T-helper 2 cell treated with Interferon-gamma antibody and Interleukin-4, amounts not matched to agents 5 μg/mL and 100 μg/mL, for 36 hours (primary cell): ENCODE measurements at regions not wholly inside any gene's neighbourhood (a gene's known extent, or its start where the extent isn't known, plus 50 kb on each side); places are given as distances from the start of the nearest gene placed in this dataset.

Experiments used
- DNase-seq: peaks from one replicate; pipeline ENCODE4 v3.0.0; 2021; ENCODE audit warnings: low spot score
- H3K27ac Mint-ChIP-seq: one replicate; pipeline ENCODE4 v1.8.0; 2021; ENCODE audit warnings: mild to moderate bottlenecking, mixed read lengths
- H3K27me3 Mint-ChIP-seq: one replicate; pipeline ENCODE4 v1.8.0; 2021; ENCODE audit warnings: low read depth, mixed read lengths
- H3K36me3 Mint-ChIP-seq: one replicate; pipeline ENCODE4 v1.8.0; 2021; ENCODE audit warnings: low read depth, mixed read lengths
- H3K4me1 Mint-ChIP-seq: one replicate; pipeline ENCODE4 v1.8.0; 2021; ENCODE audit warnings: low read depth, mixed read lengths
- H3K4me3 Mint-ChIP-seq: one replicate; pipeline ENCODE4 v1.8.0; 2022; ENCODE audit warnings: mild to moderate bottlenecking, moderate library complexity, mixed read lengths
- H3K9me3 Mint-ChIP-seq: one replicate; pipeline ENCODE4 v1.8.0; 2021; ENCODE audit warnings: mixed read lengths

DNA sequence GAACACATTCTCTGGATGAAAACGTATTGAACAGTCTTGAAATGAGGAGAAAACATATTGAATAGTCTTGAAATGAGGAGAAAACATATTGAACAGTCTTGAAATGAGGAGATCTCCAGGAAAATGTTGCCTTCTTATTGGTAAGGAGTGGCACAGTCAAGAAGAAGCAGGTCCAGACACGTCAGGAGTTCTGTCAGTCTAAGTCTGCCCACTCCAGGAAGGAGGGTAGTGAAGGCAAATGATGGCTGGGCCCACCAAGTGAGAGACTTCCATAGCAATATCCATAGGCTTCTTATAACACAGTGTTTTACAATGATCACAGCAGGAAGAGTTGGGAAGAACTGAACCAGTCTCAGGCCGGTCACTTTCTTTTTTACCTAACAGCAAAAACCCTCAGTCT is 316.2 kb downstream of the ETAA1 start:
- no peak overlapping the region for H3K27ac Mint-ChIP-seq
- no peaks in the 10 kb centered on the region for H3K36me3 Mint-ChIP-seq
- no peak overlapping the region for H3K4me3 Mint-ChIP-seq
- H3K27me3 Mint-ChIP-seq: no peaks in the 10 kb centered on the region
- no peaks in the 10 kb centered on the region for H3K4me1 Mint-ChIP-seq
- DNase-seq: no peak
- no peaks in the 10 kb centered on the region for H3K9me3 Mint-ChIP-seq

GRCh38 chr2:67716895-67717396 is 319.8 kb downstream of the ETAA1 start:
- no peaks in the 10 kb centered on the region for H3K4me1 Mint-ChIP-seq
- H3K4me3 Mint-ChIP-seq: no peak overlapping the region
- DNase-seq: no peak
- no peaks in the 10 kb centered on the region for H3K36me3 Mint-ChIP-seq
- no peak overlapping the region for H3K27ac Mint-ChIP-seq
- H3K9me3 Mint-ChIP-seq: peaks cover 8% of the 10 kb centered on the region
- H3K27me3 Mint-ChIP-seq: no peaks in the 10 kb centered on the region

GRCh38 chr2:67717692-67718091 is 320.6 kb downstream of the ETAA1 start:
- Mint-ChIP-seq H3K4me1 (no peaks in the 10 kb centered on the region), H3K27ac (no peak overlapping the region), H3K36me3 (no peaks in the 10 kb centered on the region), H3K27me3 (no peaks in the 10 kb centered on the region), H3K9me3 (peaks cover 8% of the 10 kb centered on the region), H3K4me3 (no peak overlapping the region)
- DNase-seq: no peak

GRCh38 chr2:67719351-67719750 is 322.2 kb downstream of the ETAA1 start:
- no peak for DNase-seq
- H3K27ac Mint-ChIP-seq: no peak overlapping the region
- H3K36me3 Mint-ChIP-seq: no peaks in the 10 kb centered on the region
- peaks cover 8% of the 10 kb centered on the region for H3K9me3 Mint-ChIP-seq
- H3K4me1 Mint-ChIP-seq: no peaks in the 10 kb centered on the region
- H3K27me3 Mint-ChIP-seq: no peaks in the 10 kb centered on the region
- no peak overlapping the region for H3K4me3 Mint-ChIP-seq

DNA sequence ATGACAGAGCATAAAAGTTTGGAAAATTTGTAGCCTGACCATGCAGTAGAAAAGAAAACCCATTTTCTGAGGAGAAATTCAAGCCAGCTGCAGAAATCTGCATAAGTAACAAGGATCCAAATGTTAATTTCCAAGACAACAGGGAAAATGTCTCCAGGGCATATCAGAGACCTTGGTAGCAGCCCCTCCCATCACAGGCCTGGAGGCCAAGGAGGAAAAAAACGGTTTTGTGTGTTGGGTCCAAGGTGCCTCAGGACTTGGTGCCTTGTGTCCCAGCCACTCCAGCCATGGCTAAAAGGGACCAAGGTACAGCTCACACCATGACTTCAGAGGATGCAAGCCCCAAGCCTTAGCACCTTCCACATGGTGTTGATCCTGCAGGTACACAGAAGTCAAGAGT is 324.4 kb downstream of the ETAA1 start:
- Mint-ChIP-seq H3K27me3 (no peaks in the 10 kb centered on the region), H3K36me3 (no peaks in the 10 kb centered on the region)

DNA sequence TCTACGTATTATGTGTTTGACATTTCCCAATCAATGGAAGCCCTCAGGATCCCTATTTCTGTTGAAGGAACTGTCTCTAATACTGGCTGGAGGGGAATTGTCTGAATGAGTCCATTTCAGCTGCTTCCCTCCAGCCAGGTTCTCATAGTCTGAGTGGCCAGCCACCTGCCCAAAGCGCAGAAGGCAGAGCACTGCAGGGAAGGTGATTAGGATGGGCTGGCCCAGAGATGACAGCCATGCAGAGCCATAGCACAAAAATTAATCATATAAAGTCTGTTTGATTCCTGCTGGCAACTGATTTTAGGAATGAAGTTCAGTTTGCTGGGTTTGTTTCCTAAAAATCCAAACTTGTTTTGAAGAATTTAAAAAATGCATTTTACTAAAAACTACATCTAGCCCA is 327.1 kb downstream of the ETAA1 start:
- no peak overlapping the region for H3K4me3 Mint-ChIP-seq
- H3K4me1 Mint-ChIP-seq: no peaks in the 10 kb centered on the region
- peaks cover 8% of the 10 kb centered on the region for H3K9me3 Mint-ChIP-seq
- no peak overlapping the region for H3K27ac Mint-ChIP-seq
- no peaks in the 10 kb centered on the region for H3K36me3 Mint-ChIP-seq
- no peak for DNase-seq
- H3K27me3 Mint-ChIP-seq: no peaks in the 10 kb centered on the region

More for the DNA sequence above, 324.4 kb downstream of the ETAA1 start:
- Mint-ChIP-seq H3K4me1 (no peaks in the 10 kb centered on the region), H3K9me3 (peaks cover 8% of the 10 kb centered on the region), H3K27ac (no peak overlapping the region), H3K4me3 (no peak overlapping the region)
- no peak for DNase-seq

GRCh38 chr2:67725731-67726130 is 328.6 kb downstream of the ETAA1 start:
- no peaks in the 10 kb centered on the region for H3K27me3 Mint-ChIP-seq
- no peak overlapping the region for H3K27ac Mint-ChIP-seq
- H3K9me3 Mint-ChIP-seq: peaks cover 6% of the 10 kb centered on the region
- no peaks in the 10 kb centered on the region for H3K4me1 Mint-ChIP-seq
- no peak for DNase-seq
- H3K36me3 Mint-ChIP-seq: no peaks in the 10 kb centered on the region
- no peak overlapping the region for H3K4me3 Mint-ChIP-seq

GRCh38 chr2:67726416-67726815 is 329.3 kb downstream of the ETAA1 start:
- Mint-ChIP-seq H3K4me3 (no peak overlapping the region), H3K36me3 (no peaks in the 10 kb centered on the region), H3K4me1 (no peaks in the 10 kb centered on the region), H3K27ac (no peak overlapping the region), H3K27me3 (no peaks in the 10 kb centered on the region), H3K9me3 (no peaks in the 10 kb centered on the region)
- DNase-seq: no peak

DNA sequence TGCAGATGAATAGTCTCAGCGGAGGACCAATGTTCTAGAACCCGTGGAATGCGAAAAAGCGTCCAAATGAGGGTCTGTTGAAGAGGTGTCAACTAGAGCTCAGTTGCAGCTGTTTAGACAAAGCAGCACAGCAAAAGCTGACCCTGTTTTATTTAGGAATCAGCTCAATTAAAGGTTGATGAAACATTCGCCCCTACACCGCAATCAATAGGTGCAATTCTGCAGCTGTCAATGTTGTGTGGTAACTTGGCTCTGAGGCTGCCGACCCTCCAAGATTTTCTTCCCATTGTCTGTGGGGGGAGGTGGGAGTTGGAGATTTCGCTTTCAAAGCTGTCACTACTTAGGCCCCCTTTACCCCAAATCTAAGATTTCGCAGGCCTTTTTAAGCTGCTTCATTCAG is 330.0 kb downstream of the ETAA1 start:
- Mint-ChIP-seq H3K27me3 (no peaks in the 10 kb centered on the region), H3K36me3 (no peaks in the 10 kb centered on the region), H3K27ac (no peak overlapping the region), H3K4me3 (no peak overlapping the region), H3K4me1 (no peaks in the 10 kb centered on the region), H3K9me3 (no peaks in the 10 kb centered on the region)
- DNase-seq: no peak

- no peak overlapping the region for H3K27ac Mint-ChIP-seq
- no peak overlapping the region for H3K4me3 Mint-ChIP-seq
- no peaks in the 10 kb centered on the region for H3K4me1 Mint-ChIP-seq
- DNase-seq: no peak
- H3K27me3 Mint-ChIP-seq: no peaks in the 10 kb centered on the region
- no peaks in the 10 kb centered on the region for H3K9me3 Mint-ChIP-seq
- no peaks in the 10 kb centered on the region for H3K36me3 Mint-ChIP-seq
Measured at GRCh38 chr2:67727623-67728022, 330.5 kb downstream of the ETAA1 start.

DNA sequence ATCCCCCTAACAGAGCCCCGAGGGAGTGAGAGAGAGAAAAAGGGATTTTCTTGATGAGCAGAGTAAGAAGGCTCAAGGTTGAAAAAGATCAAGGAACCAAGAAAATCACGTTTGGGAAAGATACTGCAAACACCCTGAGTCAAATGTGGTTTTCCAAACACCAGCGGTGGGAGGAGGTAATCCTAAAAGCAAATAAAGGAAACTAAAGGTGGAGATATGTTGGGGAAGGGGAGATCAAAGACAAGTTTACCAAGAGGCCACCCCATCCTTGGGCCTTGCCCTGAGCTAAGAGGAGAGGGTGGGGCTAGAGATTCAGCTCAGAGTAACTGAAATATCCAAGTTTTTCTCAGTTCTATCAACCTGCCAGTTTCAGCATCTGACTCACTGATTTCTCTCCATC is 332.3 kb downstream of the ETAA1 start:
- no peaks in the 10 kb centered on the region for H3K4me1 Mint-ChIP-seq
- H3K9me3 Mint-ChIP-seq: no peaks in the 10 kb centered on the region
- no peaks in the 10 kb centered on the region for H3K36me3 Mint-ChIP-seq
- H3K27ac Mint-ChIP-seq: no peak overlapping the region
- no peak overlapping the region for H3K4me3 Mint-ChIP-seq
- no peaks in the 10 kb centered on the region for H3K27me3 Mint-ChIP-seq
- no peak for DNase-seq

DNA sequence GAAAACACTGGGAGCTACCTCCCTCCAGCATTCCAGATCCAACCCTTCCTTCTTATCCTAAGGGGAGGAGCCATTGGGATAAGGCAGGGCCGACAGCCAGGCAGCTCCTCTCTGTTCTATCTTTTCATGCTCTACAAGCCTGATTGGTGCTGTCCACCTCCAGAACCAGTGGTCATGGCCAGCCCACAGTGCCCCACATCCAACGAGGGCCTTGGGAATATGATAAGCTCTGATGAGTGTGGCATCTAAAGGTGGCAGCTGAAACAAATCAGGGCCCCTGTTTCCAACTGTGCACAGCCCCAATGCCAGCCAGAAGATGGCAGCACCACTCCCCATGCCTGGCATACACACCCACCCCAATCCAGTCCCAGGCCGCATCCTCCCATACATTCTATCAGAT is 329.3 kb downstream of the C1D start:
- no peak for DNase-seq
- H3K4me1 Mint-ChIP-seq: no peaks in the 10 kb centered on the region
- H3K9me3 Mint-ChIP-seq: no peaks in the 10 kb centered on the region
- no peaks in the 10 kb centered on the region for H3K36me3 Mint-ChIP-seq
- no peak overlapping the region for H3K4me3 Mint-ChIP-seq
- H3K27ac Mint-ChIP-seq: no peak overlapping the region
- no peaks in the 10 kb centered on the region for H3K27me3 Mint-ChIP-seq

DNA sequence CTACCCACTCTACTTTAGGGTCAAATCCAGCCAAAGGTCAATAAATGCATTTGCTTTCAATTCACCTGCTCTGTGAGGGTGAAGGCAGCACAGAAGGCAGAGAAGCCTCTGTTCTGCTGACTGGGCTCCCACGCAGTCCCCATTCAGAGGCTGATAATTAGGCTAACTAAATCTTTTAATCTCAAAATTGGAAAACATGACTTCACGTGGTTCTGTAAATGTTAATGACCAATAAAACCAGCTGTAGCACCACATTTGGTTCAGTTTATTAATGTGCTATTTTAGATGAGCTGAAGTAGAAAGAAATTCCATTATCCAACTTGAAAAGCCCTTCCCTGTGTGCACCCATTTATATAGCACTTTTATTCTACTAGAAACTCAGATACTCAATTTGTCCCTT is 310.6 kb downstream of the C1D start:
- Mint-ChIP-seq H3K27me3 (peaks cover 2% of the 10 kb centered on the region), H3K36me3 (no peaks in the 10 kb centered on the region)

DNA sequence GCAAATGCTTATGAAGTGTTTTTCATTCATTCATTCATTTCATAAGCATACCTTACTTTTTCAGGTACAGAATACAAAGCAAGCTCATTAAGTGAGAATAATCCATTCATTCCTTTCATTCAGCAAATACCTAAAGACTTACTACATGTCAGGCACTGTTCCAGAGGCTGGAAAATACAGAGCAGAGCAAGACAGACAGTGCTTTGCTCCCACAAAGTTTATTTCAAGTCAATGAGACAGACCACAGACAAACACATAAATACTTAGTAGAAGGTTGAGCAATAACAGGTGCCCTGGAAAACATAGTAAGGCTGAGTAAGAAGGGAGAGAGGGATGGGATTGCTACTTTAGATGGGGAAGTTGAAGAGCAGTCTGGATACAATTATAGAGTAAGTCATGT is 309.8 kb downstream of the C1D start:
- Mint-ChIP-seq H3K9me3 (no peaks in the 10 kb centered on the region), H3K27ac (no peak overlapping the region), H3K27me3 (no peaks in the 10 kb centered on the region), H3K4me3 (no peak overlapping the region), H3K36me3 (no peaks in the 10 kb centered on the region), H3K4me1 (no peaks in the 10 kb centered on the region)
- DNase-seq: no peak

More for the DNA sequence above, 310.6 kb downstream of the C1D start:
- Mint-ChIP-seq H3K4me1 (no peaks in the 10 kb centered on the region), H3K27ac (no peak overlapping the region), H3K4me3 (no peak overlapping the region), H3K9me3 (no peaks in the 10 kb centered on the region)
- DNase-seq: no peak

- H3K4me1 Mint-ChIP-seq: no peaks in the 10 kb centered on the region
- H3K27me3 Mint-ChIP-seq: no peaks in the 10 kb centered on the region
- no peak overlapping the region for H3K27ac Mint-ChIP-seq
- no peak overlapping the region for H3K4me3 Mint-ChIP-seq
- H3K36me3 Mint-ChIP-seq: no peaks in the 10 kb centered on the region
- DNase-seq: no peak
- no peaks in the 10 kb centered on the region for H3K9me3 Mint-ChIP-seq
Measured at GRCh38 chr2:67755156-67755882, 307.5 kb downstream of the C1D start.
